GM19240 (cell line): ENCODE measurements at regions not wholly inside any gene's neighbourhood (a gene's known extent, or its start where the extent isn't known, plus 50 kb on each side); places are given as distances from the start of the nearest gene placed in this dataset.
"Not testable (repeated sequence)": the region's sequence is repeated elsewhere in the genome, so short reads cannot be mapped to it uniquely, and the experiment has no call there.

Source experiments
- DNase-seq: peaks from one replicate; pipeline ENCODE4 v3.0.0; 2011; ENCODE audit warnings: low spot score; ENCODE audit not compliant: insufficient read length

- no peak for DNase-seq
These were observed 90.8 kb upstream of the PELI2 start for GRCh38 chr14:56027421-56027820.

- no peak for DNase-seq
These were observed 90.1 kb upstream of the PELI2 start for GRCh38 chr14:56027916-56028712.

GRCh38 chr14:56036353-56036752, 81.9 kb upstream of the PELI2 start:
- no peak for DNase-seq

- no peak for DNase-seq
These were observed 78.1 kb upstream of the PELI2 start for GRCh38 chr14:56040121-56040520.

- no peak for DNase-seq
These were observed 74.0 kb upstream of the PELI2 start for GRCh38 chr14:56044196-56044595.

- no peak for DNase-seq
These were observed 71.7 kb upstream of the PELI2 start for GRCh38 chr14:56046546-56046945.

- DNase-seq, result no peak
These were observed 71.2 kb upstream of the PELI2 start for GRCh38 chr14:56046996-56047395.

GRCh38 chr14:56049536-56049935, 68.7 kb upstream of the PELI2 start:
- DNase-seq, result no peak

GRCh38 chr14:56055511-56055910, 62.7 kb upstream of the PELI2 start:
- DNase-seq, result no peak

GRCh38 chr14:56056031-56056430, 62.2 kb upstream of the PELI2 start:
- DNase-seq, result no peak

- DNase-seq, result no peak
These were observed 61.0 kb upstream of the PELI2 start for GRCh38 chr14:56057071-56057741.

GRCh38 chr14:56057767-56058166, 60.4 kb upstream of the PELI2 start:
- DNase-seq, result no peak

GRCh38 chr14:56059054-56059453, 59.2 kb upstream of the PELI2 start:
- no peak for DNase-seq

GRCh38 chr14:56061051-56061450, 57.2 kb upstream of the PELI2 start:
- no peak for DNase-seq

GRCh38 chr14:56063131-56063530, 55.1 kb upstream of the PELI2 start:
- no peak for DNase-seq

GRCh38 chr14:56064513-56064912, 53.7 kb upstream of the PELI2 start:
- no peak for DNase-seq

GRCh38 chr14:56065199-56065598, 53.0 kb upstream of the PELI2 start:
- DNase-seq, result not testable (repeated sequence)

GRCh38 chr14:56065621-56066290, 52.5 kb upstream of the PELI2 start:
- DNase-seq, result no peak
